ENCODE measurements at regions not wholly inside any gene's neighbourhood (a gene's known extent, or its start where the extent isn't known, plus 50 kb on each side); places are given as distances from the start of the nearest gene placed in this dataset.

- WGBS (ENCODE audit: low lambda C conversion rate, missing lambda C conversion rate) = 46% methylated on average over 7 of the region's 7 CpGs
- H3K4me3 ChIP-seq = no peak overlapping the region
- DNase-seq (ENCODE audit: low spot score) = peak; percentile 71
Observed at GRCh38 chr4:111943796-111944203, 201.5 kb upstream of the FAM241A start.

DNA sequence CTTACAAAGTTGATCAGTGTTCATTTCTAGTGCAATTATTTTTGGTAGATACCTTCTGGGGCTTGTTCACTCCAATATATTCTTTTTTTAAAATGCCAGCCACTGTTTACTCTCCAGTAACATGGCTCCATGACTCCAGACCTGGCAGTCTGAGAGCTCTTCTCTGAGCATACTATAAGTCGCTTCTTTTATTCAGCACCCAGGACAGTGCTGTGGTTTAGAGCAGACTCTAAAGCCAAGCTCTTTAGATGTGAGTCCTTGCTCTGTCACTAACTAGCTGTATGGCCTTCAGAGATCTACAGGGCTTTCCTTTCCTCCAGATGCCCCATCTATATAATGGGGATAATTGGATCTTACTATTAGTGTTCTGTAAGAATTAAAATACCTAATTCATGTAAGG lies 200.2 kb upstream of the FAM241A start:
- DNase-seq (ENCODE audit: low spot score) = peak; percentile 16
- WGBS (ENCODE audit: low lambda C conversion rate, missing lambda C conversion rate) = 57% methylated on average over 1 of the region's 1 CpG
- no peak for TF ChIP-seq EZH2 (IDR thresholded peaks at IDR 0.05; ENCODE audit: borderline replicate concordance)
- no peak for TF ChIP-seq CTCF (IDR thresholded peaks at IDR 0.05; ENCODE audit: poor library complexity)
- Histone ChIP-seq H3K36me3 (replicated peaks; ENCODE audit: insufficient read depth, low read depth) (no peaks in the 10 kb centered on the region), H3K9me2 (replicated peaks; ENCODE audit: insufficient read depth) (no peaks in the 10 kb centered on the region), H2AFZ (no peak overlapping the region), H3K4me1 (ENCODE audit: insufficient read depth) (no peaks in the 10 kb centered on the region), H3K27me3 (no peaks in the 10 kb centered on the region), H3K4me3 (no peak overlapping the region), H3K4me2 (no peak overlapping the region), H3K79me2 (no peaks in the 10 kb centered on the region), H3K27ac (no peak overlapping the region), H4K20me1 (ENCODE audit: insufficient read depth, poor library complexity, severe bottlenecking) (no peaks in the 10 kb centered on the region), H3K9me3 (ENCODE audit: low read depth) (no peaks in the 10 kb centered on the region)

More at GRCh38 chr4:111943796-111944203, 201.5 kb upstream of the FAM241A start:
- no peaks in the 10 kb centered on the region for H3K9me2 ChIP-seq (replicated peaks; ENCODE audit: insufficient read depth)
- H4K20me1 ChIP-seq (ENCODE audit: insufficient read depth, poor library complexity, severe bottlenecking) = no peaks in the 10 kb centered on the region
- no peaks in the 10 kb centered on the region for H3K36me3 ChIP-seq (replicated peaks; ENCODE audit: insufficient read depth, low read depth)
- H3K79me2 ChIP-seq = no peaks in the 10 kb centered on the region
- H3K9me3 ChIP-seq (ENCODE audit: low read depth) = no peaks in the 10 kb centered on the region
- no peaks in the 10 kb centered on the region for H3K27me3 ChIP-seq
- no peak overlapping the region for H3K4me2 ChIP-seq
- peak; percentile 64 for TF ChIP-seq CTCF (IDR thresholded peaks at IDR 0.05; ENCODE audit: poor library complexity)
- TF ChIP-seq EZH2phosphoT487 (IDR thresholded peaks at IDR 0.05; ENCODE audit: low read depth, severe bottlenecking, unreplicated experiment) = no peak
- H3K4me1 ChIP-seq (ENCODE audit: insufficient read depth) = no peaks in the 10 kb centered on the region
- no peak overlapping the region for H2AFZ ChIP-seq
- no peak overlapping the region for H3K27ac ChIP-seq

- Histone ChIP-seq H3K4me3 (no peak overlapping the region), H2AFZ (no peak overlapping the region)
- no peak for TF ChIP-seq EZH2phosphoT487 (IDR thresholded peaks at IDR 0.05; ENCODE audit: low read depth, severe bottlenecking, unreplicated experiment)
Observed at GRCh38 chr4:111946800-111947199, 198.5 kb upstream of the FAM241A start.

DNA sequence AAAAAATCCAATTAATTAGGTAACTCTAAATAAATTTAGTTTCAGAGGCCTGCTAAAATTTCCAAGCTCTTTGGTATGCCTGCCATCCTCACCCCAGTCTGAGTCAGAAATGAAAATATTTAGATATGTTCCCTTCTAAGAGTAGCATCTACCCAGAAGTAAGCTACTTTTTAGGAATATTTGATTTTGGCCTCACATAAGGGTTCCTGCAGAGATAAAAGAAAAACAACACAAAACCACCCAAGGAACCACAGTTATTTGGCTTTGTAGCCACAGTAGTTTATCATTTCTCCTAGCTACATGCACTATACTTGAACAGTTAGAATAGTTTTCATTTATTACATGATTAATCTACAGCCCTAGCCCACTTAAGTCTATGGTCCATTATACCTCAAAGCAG lies 192.6 kb upstream of the FAM241A start:
- H3K9me3 ChIP-seq (ENCODE audit: low read depth) = no peaks in the 10 kb centered on the region
- TF ChIP-seq EZH2 (IDR thresholded peaks at IDR 0.05; ENCODE audit: borderline replicate concordance) = no peak
- no peak for TF ChIP-seq CTCF (IDR thresholded peaks at IDR 0.05; ENCODE audit: poor library complexity)
- TF ChIP-seq EZH2phosphoT487 (IDR thresholded peaks at IDR 0.05; ENCODE audit: low read depth, severe bottlenecking, unreplicated experiment) = no peak
- no peaks in the 10 kb centered on the region for H3K36me3 ChIP-seq (replicated peaks; ENCODE audit: insufficient read depth, low read depth)
- H3K27ac ChIP-seq = no peak overlapping the region
- no peak overlapping the region for H3K4me3 ChIP-seq
- no peaks in the 10 kb centered on the region for H3K9me2 ChIP-seq (replicated peaks; ENCODE audit: insufficient read depth)
- H3K4me2 ChIP-seq = no peak overlapping the region
- DNase-seq (ENCODE audit: low spot score) = no peak
- H2AFZ ChIP-seq = no peak overlapping the region
- H3K4me1 ChIP-seq (ENCODE audit: insufficient read depth) = no peaks in the 10 kb centered on the region
- no peaks in the 10 kb centered on the region for H4K20me1 ChIP-seq (ENCODE audit: insufficient read depth, poor library complexity, severe bottlenecking)
- H3K27me3 ChIP-seq = no peaks in the 10 kb centered on the region
- no peaks in the 10 kb centered on the region for H3K79me2 ChIP-seq

More at GRCh38 chr4:111946800-111947199, 198.5 kb upstream of the FAM241A start:
- Histone ChIP-seq H3K4me1 (ENCODE audit: insufficient read depth) (no peaks in the 10 kb centered on the region), H4K20me1 (ENCODE audit: insufficient read depth, poor library complexity, severe bottlenecking) (no peaks in the 10 kb centered on the region), H3K9me3 (ENCODE audit: low read depth) (no peaks in the 10 kb centered on the region), H3K27ac (no peak overlapping the region), H3K9me2 (replicated peaks; ENCODE audit: insufficient read depth) (no peaks in the 10 kb centered on the region), H3K36me3 (replicated peaks; ENCODE audit: insufficient read depth, low read depth) (no peaks in the 10 kb centered on the region), H3K79me2 (no peaks in the 10 kb centered on the region), H3K4me2 (no peak overlapping the region), H3K27me3 (no peaks in the 10 kb centered on the region)
- WGBS (ENCODE audit: low lambda C conversion rate, missing lambda C conversion rate) = 91% methylated on average over 2 of the region's 2 CpGs
- no peak for DNase-seq (ENCODE audit: low spot score)
